DOHH2 (cell line): ENCODE measurements at regions not wholly inside any gene's neighbourhood (a gene's known extent, or its start where the extent isn't known, plus 50 kb on each side); places are given as distances from the start of the nearest gene placed in this dataset.
"Not testable (repeated sequence)": the region's sequence is repeated elsewhere in the genome, so short reads cannot be mapped to it uniquely, and the experiment has no call there.

Experiments
- H3F3A ChIP-seq: fragments of 200-600 bp; sonication (generic), shearing (Covaris generic); 2 replicates; pipeline ENCODE4 v1.6.0; 2016; ENCODE audit warnings: antibody characterized with exemption, mild to moderate bottlenecking; ENCODE audit not compliant: control insufficient read depth, insufficient read depth
- H3K27ac ChIP-seq: fragments of 200-600 bp; sonication (generic); 2 replicates; pipeline ENCODE4 v1.5.1; 2014; ENCODE audit warnings: low read depth, mild to moderate bottlenecking, low read length, moderate library complexity
- H3K27me3 ChIP-seq: fragments of 200-600 bp; sonication (generic); 2 replicates; pipeline ENCODE4 v1.6.1; 2014; ENCODE audit warnings: mild to moderate bottlenecking, low read length, mixed read lengths; ENCODE audit not compliant: control insufficient read depth
- H3K36me3 ChIP-seq: fragments of 200-600 bp; sonication (generic); 2 replicates; pipeline ENCODE4 v1.6.1; 2014; ENCODE audit warnings: mild to moderate bottlenecking, low read length, moderate library complexity, mixed read lengths; ENCODE audit not compliant: control insufficient read depth
- H3K4me1 ChIP-seq: fragments of 200-600 bp; sonication (generic); 2 replicates; pipeline ENCODE4 v1.6.1; 2014; ENCODE audit warnings: mild to moderate bottlenecking, low read length, mixed read lengths; ENCODE audit not compliant: control insufficient read depth
- H3K4me2 ChIP-seq: fragments of 200-600 bp; sonication (generic); 2 replicates; pipeline ENCODE4 v1.6.0; 2014; ENCODE audit warnings: mild to moderate bottlenecking, low read length, moderate library complexity
- H3K4me3 ChIP-seq: fragments of 200-600 bp; sonication (generic); 2 replicates; pipeline ENCODE4 v1.5.1; 2014; ENCODE audit warnings: mild to moderate bottlenecking, low read length, mixed read lengths
- H3K79me2 ChIP-seq: fragments of 200-600 bp; sonication (generic); 2 replicates; pipeline ENCODE4 v1.6.1; 2014; ENCODE audit warnings: mild to moderate bottlenecking, low read length, mixed read lengths; ENCODE audit not compliant: control insufficient read depth
- H3K9me2 ChIP-seq: fragments of 200-600 bp; sonication (generic); replicated peaks from 2 replicates; pipeline ENCODE4 v1.6.1; 2014; ENCODE audit warnings: mild to moderate bottlenecking, low read length, mixed read lengths; ENCODE audit not compliant: control insufficient read depth
- H3K9me3 ChIP-seq: fragments of 200-600 bp; sonication (generic); 2 replicates; pipeline ENCODE4 v1.6.1; 2014; ENCODE audit warnings: antibody characterized with exemption, low read length, mixed read lengths; ENCODE audit not compliant: control insufficient read depth, insufficient read depth
- H4K20me1 ChIP-seq: fragments of 200-600 bp; sonication (generic); 2 replicates; pipeline ENCODE4 v1.6.0; 2014; ENCODE audit warnings: low read depth, mild to moderate bottlenecking, antibody characterized with exemption, low read length, moderate library complexity; ENCODE audit not compliant: control insufficient read depth, insufficient read depth
- EZH2phosphoT487 ChIP-seq: fragments of 200-600 bp; sonication (generic); IDR thresholded peaks from 2 replicates; pipeline ENCODE4 v1.6.1; 2017; ENCODE audit warnings: borderline replicate concordance, mild to moderate bottlenecking, antibody characterized with exemption, low read length, moderate library complexity, mixed read lengths
- TF ChIP-seq, protein P1 (sequence below): fragments of 200-600 bp; sonication (generic); IDR thresholded peaks from one replicate; pipeline ENCODE4 v1.5.1; 2014; ENCODE audit warnings: antibody characterized with exemption, mild to moderate bottlenecking, low read depth, low read length; ENCODE audit not compliant: poor library complexity, severe bottlenecking

DNA sequence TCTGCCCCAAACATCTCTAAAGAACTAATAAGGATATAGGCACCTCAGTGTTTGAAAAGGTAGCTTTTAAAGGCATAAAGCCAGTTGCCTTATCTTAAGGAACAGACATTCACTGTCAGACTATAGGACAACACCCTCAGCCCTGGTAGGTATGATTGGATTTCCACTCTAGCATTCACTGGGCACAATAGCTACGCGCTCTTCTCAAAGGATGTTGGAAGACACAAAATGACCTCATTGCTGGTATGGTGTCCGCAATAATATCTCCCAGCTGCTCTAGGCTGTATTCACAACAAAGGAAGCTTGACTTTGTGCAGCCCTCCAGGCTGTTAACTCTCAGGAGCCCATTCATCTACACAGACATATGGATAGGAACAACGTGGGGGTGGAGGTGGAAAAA, 119.4 kb upstream of the CXADR start:
- TF ChIP-seq, protein P1, sequence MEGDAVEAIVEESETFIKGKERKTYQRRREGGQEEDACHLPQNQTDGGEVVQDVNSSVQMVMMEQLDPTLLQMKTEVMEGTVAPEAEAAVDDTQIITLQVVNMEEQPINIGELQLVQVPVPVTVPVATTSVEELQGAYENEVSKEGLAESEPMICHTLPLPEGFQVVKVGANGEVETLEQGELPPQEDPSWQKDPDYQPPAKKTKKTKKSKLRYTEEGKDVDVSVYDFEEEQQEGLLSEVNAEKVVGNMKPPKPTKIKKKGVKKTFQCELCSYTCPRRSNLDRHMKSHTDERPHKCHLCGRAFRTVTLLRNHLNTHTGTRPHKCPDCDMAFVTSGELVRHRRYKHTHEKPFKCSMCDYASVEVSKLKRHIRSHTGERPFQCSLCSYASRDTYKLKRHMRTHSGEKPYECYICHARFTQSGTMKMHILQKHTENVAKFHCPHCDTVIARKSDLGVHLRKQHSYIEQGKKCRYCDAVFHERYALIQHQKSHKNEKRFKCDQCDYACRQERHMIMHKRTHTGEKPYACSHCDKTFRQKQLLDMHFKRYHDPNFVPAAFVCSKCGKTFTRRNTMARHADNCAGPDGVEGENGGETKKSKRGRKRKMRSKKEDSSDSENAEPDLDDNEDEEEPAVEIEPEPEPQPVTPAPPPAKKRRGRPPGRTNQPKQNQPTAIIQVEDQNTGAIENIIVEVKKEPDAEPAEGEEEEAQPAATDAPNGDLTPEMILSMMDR: no peak
- TF ChIP-seq EZH2phosphoT487: no peak

DNA sequence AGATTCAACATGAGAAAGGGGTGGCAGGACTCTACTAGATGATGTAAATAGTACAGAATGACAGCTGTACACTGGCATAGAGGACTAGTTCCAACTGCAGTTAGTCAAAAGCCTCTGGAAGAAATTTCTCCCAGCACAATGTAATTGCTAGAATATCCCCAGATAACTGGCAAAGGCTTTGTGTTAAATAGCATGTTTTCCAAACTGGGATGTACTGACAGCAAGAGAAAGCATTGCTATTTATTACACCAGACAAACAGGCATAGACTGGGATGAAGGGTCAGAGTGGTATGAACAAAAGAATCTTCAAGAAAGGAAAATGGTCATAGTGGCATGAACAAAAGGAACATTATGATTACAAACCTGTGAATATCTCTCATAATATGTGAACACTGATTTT, 115.9 kb upstream of the CXADR start:
- Histone ChIP-seq H3F3A (no peaks in the 10 kb centered on the region), H3K36me3 (no peaks in the 10 kb centered on the region), H4K20me1 (no peaks in the 10 kb centered on the region), H3K79me2 (no peaks in the 10 kb centered on the region), H3K27me3 (no peaks in the 10 kb centered on the region), H3K27ac (no peak overlapping the region), H3K4me3 (no peak overlapping the region), H3K9me2 (no peaks in the 10 kb centered on the region), H3K4me1 (no peaks in the 10 kb centered on the region), H3K4me2 (no peak overlapping the region), H3K9me3 (no peaks in the 10 kb centered on the region)
- TF ChIP-seq, protein P1: no peak
- TF ChIP-seq EZH2phosphoT487: no peak

More for the DNA sequence above, 119.4 kb upstream of the CXADR start:
- Histone ChIP-seq H3K4me2 (no peak overlapping the region), H3K36me3 (no peaks in the 10 kb centered on the region), H3K79me2 (no peaks in the 10 kb centered on the region), H4K20me1 (no peaks in the 10 kb centered on the region), H3K9me2 (no peaks in the 10 kb centered on the region), H3K27ac (no peak overlapping the region), H3K4me3 (no peak overlapping the region), H3K27me3 (no peaks in the 10 kb centered on the region), H3K4me1 (no peaks in the 10 kb centered on the region), H3F3A (no peaks in the 10 kb centered on the region), H3K9me3 (no peaks in the 10 kb centered on the region)

- Histone ChIP-seq H3K9me3 (no peaks in the 10 kb centered on the region), H3K4me3 (no peak overlapping the region), H3K79me2 (no peaks in the 10 kb centered on the region)
Measured at GRCh38 chr21:17397703-17398102, 115.1 kb upstream of the CXADR start.

DNA sequence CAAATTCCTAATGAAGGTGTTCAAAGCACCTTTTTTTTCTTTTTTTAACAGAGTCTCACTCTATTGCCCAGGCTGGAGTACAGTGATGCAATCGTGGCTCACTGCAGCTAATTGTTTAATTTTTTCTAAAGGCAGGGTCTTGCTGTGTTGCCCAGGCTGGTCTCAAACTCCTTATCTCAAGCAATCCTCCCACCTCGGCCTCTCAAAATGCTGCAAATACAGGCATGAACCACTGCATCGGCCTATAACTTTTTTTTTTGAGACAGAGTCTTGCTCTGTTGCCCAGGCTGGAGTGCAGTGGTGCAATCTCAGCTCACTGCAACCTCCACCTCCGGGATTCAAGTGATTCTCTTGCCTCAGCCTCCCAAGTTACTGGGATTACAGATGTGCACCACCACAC, 113.9 kb upstream of the CXADR start:
- H3K9me2 ChIP-seq, H3F3A ChIP-seq, H3K27me3 ChIP-seq, H3K4me2 ChIP-seq, H3K9me3 ChIP-seq, H3K36me3 ChIP-seq, H3K4me1 ChIP-seq, H4K20me1 ChIP-seq, H3K79me2 ChIP-seq, H3K4me3 ChIP-seq, H3K27ac ChIP-seq: not testable (repeated sequence)

More at GRCh38 chr21:17397703-17398102, 115.1 kb upstream of the CXADR start:
- TF ChIP-seq EZH2phosphoT487: no peak
- TF ChIP-seq, protein P1: no peak
- Histone ChIP-seq H3K9me2 (no peaks in the 10 kb centered on the region), H3K27me3 (no peaks in the 10 kb centered on the region), H3F3A (no peaks in the 10 kb centered on the region), H4K20me1 (no peaks in the 10 kb centered on the region), H3K27ac (no peak overlapping the region), H3K4me2 (no peak overlapping the region), H3K4me1 (no peaks in the 10 kb centered on the region), H3K36me3 (no peaks in the 10 kb centered on the region)
